ENCODE measurements at regions not wholly inside any gene's neighbourhood (a gene's known extent, or its start where the extent isn't known, plus 50 kb on each side); places are given as distances from the start of the nearest gene placed in this dataset.

DNA sequence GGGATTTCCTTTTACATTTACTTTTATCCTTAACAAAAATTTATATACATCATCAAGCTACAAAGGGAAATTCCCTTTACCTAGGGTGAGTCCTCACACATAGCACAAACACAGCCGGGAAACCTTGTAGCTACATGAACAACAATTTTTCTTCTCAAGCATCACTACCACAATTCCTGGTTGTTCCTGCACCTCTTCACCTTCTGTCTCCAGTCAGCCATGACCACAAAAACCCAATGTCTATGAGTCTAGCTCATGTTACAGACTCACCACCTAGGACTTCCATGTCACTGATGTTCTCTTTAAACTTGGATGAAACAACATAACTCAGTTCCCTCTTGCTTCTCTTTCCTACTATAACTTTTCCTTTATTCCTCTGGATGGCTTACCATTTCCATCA is 460.4 kb downstream of the MBD2 start:
- H3K27me3 ChIP-seq: no peaks in the 10 kb centered on the region
- DNase-seq (no peak), ATAC-seq (no peak)
- intact Hi-C loops (cut with DNase I): no loop called here
- H3K4me1 ChIP-seq: no peaks in the 10 kb centered on the region
- TF ChIP-seq, protein P1, sequence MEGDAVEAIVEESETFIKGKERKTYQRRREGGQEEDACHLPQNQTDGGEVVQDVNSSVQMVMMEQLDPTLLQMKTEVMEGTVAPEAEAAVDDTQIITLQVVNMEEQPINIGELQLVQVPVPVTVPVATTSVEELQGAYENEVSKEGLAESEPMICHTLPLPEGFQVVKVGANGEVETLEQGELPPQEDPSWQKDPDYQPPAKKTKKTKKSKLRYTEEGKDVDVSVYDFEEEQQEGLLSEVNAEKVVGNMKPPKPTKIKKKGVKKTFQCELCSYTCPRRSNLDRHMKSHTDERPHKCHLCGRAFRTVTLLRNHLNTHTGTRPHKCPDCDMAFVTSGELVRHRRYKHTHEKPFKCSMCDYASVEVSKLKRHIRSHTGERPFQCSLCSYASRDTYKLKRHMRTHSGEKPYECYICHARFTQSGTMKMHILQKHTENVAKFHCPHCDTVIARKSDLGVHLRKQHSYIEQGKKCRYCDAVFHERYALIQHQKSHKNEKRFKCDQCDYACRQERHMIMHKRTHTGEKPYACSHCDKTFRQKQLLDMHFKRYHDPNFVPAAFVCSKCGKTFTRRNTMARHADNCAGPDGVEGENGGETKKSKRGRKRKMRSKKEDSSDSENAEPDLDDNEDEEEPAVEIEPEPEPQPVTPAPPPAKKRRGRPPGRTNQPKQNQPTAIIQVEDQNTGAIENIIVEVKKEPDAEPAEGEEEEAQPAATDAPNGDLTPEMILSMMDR (IDR thresholded peaks at IDR 0.05): no peak
- WGBS, 2 donors: 95 to 100% methylated on average over 1 of the region's 1 CpG
- H3K9me3 ChIP-seq: peaks cover 0 to 30% (median 12%) of the 10 kb centered on the region in 11 donors
- H3K27ac ChIP-seq: no peak overlapping the region
- H3K36me3 ChIP-seq: no peaks in the 10 kb centered on the region
- H3K4me3 ChIP-seq: no peak overlapping the region

- Histone ChIP-seq H3K4me1 (no peaks in the 10 kb centered on the region), H3K27me3 (no peaks in the 10 kb centered on the region), H3K4me3 (no peak overlapping the region), H3K36me3 (no peaks in the 10 kb centered on the region), H3K27ac (no peak overlapping the region), H3K9me3 (peaks cover 0 to 4% (median 0%) of the 10 kb centered on the region in 11 donors)
- intact Hi-C loops (cut with DNase I): no loop called here
- no peak for ATAC-seq
- WGBS, 2 donors: 65 to 72% methylated on average over 2 of the region's 2 CpGs
- no peak for DNase-seq
- TF ChIP-seq, protein P1 (IDR thresholded peaks at IDR 0.05): no peak
These were observed 467.1 kb downstream of the MBD2 start for GRCh38 chr18:53757328-53757727.

DNA sequence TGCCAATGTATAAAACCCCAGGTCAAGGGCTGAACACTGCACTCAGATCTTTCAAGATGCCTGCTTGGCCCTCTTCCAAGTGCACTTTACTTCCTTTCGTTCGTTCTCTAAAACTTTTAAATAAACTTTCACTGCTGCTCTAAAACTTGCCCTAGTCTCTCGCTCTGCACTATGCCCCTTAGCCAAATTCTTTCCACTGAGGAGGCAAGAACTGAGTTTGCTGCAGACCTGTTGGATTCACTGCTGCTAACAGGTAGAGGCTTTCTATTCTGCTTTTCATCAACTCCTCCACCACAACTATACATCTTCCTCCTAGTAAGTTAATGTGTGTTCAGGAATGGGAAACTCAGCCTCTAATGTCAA is 467.9 kb downstream of the MBD2 start:
- intact Hi-C loops (cut with DNase I): no loop called here
- H3K36me3 ChIP-seq: no peaks in the 10 kb centered on the region
- WGBS, 2 donors: 61 to 72% methylated on average over 3 of the region's 3 CpGs

DNA sequence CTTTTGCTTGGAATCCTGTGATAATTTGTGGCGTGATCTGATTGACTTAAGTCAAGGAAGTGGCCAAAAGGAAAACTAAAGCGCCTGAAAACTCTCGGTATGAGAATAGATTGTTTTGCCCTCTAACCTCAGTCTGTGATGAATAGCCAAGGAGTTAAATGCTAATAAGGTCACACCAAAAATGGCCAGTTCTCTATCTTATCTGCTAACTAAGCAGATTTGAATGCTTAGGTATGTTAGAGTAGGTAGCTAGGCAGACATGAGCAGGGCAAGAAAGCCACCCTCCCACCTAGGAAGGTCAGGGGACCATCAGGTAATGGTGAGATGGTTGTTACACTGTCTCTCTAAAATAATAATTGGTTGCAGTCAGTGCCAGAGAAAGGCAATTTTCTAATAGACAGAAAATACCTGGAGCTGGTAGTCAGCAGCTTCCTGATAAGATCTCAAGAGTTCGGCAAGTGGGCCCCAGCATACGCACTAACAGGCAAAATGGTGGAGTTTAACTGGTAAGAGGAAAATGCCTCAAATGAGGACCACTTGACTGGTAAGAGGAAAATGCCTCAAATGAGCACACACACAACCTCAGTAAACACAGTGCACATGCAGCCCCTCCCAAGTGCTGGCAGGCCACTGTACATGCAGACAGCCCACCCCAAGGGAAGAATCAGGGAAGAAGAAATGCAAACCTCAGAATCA is 468.4 kb downstream of the MBD2 start:
- Histone ChIP-seq H3K4me3 (no peak overlapping the region), H3K27me3 (no peaks in the 10 kb centered on the region), H3K36me3 (no peaks in the 10 kb centered on the region), H3K27ac (no peak overlapping the region), H3K4me1 (no peaks in the 10 kb centered on the region), H3K9me3 (peaks cover 0 to 4% (median 0%) of the 10 kb centered on the region in 11 donors)
- DNase-seq: no peak
- ATAC-seq: no peak
- TF ChIP-seq, protein P1 (IDR thresholded peaks at IDR 0.05): no peak
- intact Hi-C loops (cut with DNase I): no loop called here
- 81% methylated on average over 5 of the region's 5 CpGs for WGBS, 2 donors

More for the DNA sequence above, 467.9 kb downstream of the MBD2 start:
- ATAC-seq (no peak), DNase-seq (no peak)
- Histone ChIP-seq H3K4me3 (no peak overlapping the region), H3K4me1 (no peaks in the 10 kb centered on the region), H3K27ac (no peak overlapping the region), H3K9me3 (peaks cover 0 to 4% (median 0%) of the 10 kb centered on the region in 11 donors), H3K27me3 (no peaks in the 10 kb centered on the region)
- TF ChIP-seq, protein P1 (IDR thresholded peaks at IDR 0.05): no peak
